ENCODE measurements at regions not wholly inside any gene's neighbourhood (a gene's known extent, or its start where the extent isn't known, plus 50 kb on each side); places are given as distances from the start of the nearest gene placed in this dataset.

GRCh38 chr7:156061689-156062255 is 249.5 kb upstream of the SHH start:
- Histone ChIP-seq H3F3A (ENCODE audit: insufficient read depth) (no peaks in the 10 kb centered on the region), H3K9me3 (ENCODE audit: low read depth) (no peaks in the 10 kb centered on the region), H3K9ac (no peak overlapping the region), H3K36me3 (ENCODE audit: low read depth) (no peaks in the 10 kb centered on the region), H3K4me2 (ENCODE audit: unreplicated experiment) (no peak overlapping the region), H2AFZ (no peak overlapping the region), H3K27ac (no peak overlapping the region), H3K79me2 (ENCODE audit: insufficient read depth) (no peaks in the 10 kb centered on the region), H3K27me3 (replicated peaks; ENCODE audit: insufficient read depth) (no peaks in the 10 kb centered on the region), H4K20me1 (ENCODE audit: insufficient read depth) (no peaks in the 10 kb centered on the region), H3K4me3 (no peak overlapping the region), H3K4me1 (ENCODE audit: insufficient read depth) (no peaks in the 10 kb centered on the region), H3K9me2 (ENCODE audit: insufficient read depth) (no peaks in the 10 kb centered on the region)
- DNase-seq = no peak
- TF ChIP-seq EZH2 (IDR thresholded peaks at IDR 0.05; ENCODE audit: insufficient read depth, poor library complexity, severe bottlenecking) (no peak), EZH2phosphoT487 (IDR thresholded peaks at IDR 0.05; ENCODE audit: insufficient read depth, low read depth) (no peak)
- WGBS, 2 experiments (ENCODE audit: low coverage in 1 of 2, low lambda C conversion rate in 2 of 2, missing lambda C conversion rate in 2 of 2) = 38 to 46% methylated on average over 11 of the region's 11 CpGs
- in situ Hi-C loops (cut with MboI) = no loop called here

GRCh38 chr7:156060925-156061324 is 248.7 kb upstream of the SHH start:
- Histone ChIP-seq H3K79me2 (ENCODE audit: insufficient read depth) (no peaks in the 10 kb centered on the region), H3K27ac (no peak overlapping the region), H3K9ac (no peak overlapping the region), H3K36me3 (ENCODE audit: low read depth) (no peaks in the 10 kb centered on the region), H3K9me3 (ENCODE audit: low read depth) (no peaks in the 10 kb centered on the region), H3K4me1 (ENCODE audit: insufficient read depth) (no peaks in the 10 kb centered on the region), H3F3A (ENCODE audit: insufficient read depth) (no peaks in the 10 kb centered on the region), H3K4me3 (no peak overlapping the region), H3K4me2 (ENCODE audit: unreplicated experiment) (no peak overlapping the region), H4K20me1 (ENCODE audit: insufficient read depth) (no peaks in the 10 kb centered on the region), H2AFZ (no peak overlapping the region), H3K9me2 (ENCODE audit: insufficient read depth) (no peaks in the 10 kb centered on the region), H3K27me3 (replicated peaks; ENCODE audit: insufficient read depth) (no peaks in the 10 kb centered on the region)
- TF ChIP-seq EZH2phosphoT487 (IDR thresholded peaks at IDR 0.05; ENCODE audit: insufficient read depth, low read depth) (no peak), EZH2 (IDR thresholded peaks at IDR 0.05; ENCODE audit: insufficient read depth, poor library complexity, severe bottlenecking) (no peak)
- WGBS, 2 experiments (ENCODE audit: low coverage in 1 of 2, low lambda C conversion rate in 2 of 2, missing lambda C conversion rate in 2 of 2) = 40 to 50% methylated on average over 15 of the region's 15 CpGs
- no peak for DNase-seq
- in situ Hi-C loops (cut with MboI) = no loop called here

GRCh38 chr7:156059369-156059768 is 247.1 kb upstream of the SHH start:
- 46 to 47% methylated on average over 9 of the region's 9 CpGs for WGBS, 2 experiments (ENCODE audit: low coverage in 1 of 2, low lambda C conversion rate in 2 of 2, missing lambda C conversion rate in 2 of 2)
- Histone ChIP-seq H3K9me3 (ENCODE audit: low read depth) (no peaks in the 10 kb centered on the region), H3K27ac (no peak overlapping the region), H3F3A (ENCODE audit: insufficient read depth) (no peaks in the 10 kb centered on the region), H3K79me2 (ENCODE audit: insufficient read depth) (no peaks in the 10 kb centered on the region), H3K9me2 (ENCODE audit: insufficient read depth) (no peaks in the 10 kb centered on the region), H3K4me2 (ENCODE audit: unreplicated experiment) (no peak overlapping the region), H3K9ac (no peak overlapping the region), H3K4me1 (ENCODE audit: insufficient read depth) (no peaks in the 10 kb centered on the region), H2AFZ (no peak overlapping the region), H3K27me3 (replicated peaks; ENCODE audit: insufficient read depth) (no peaks in the 10 kb centered on the region), H3K4me3 (no peak overlapping the region), H3K36me3 (ENCODE audit: low read depth) (no peaks in the 10 kb centered on the region), H4K20me1 (ENCODE audit: insufficient read depth) (no peaks in the 10 kb centered on the region)
- DNase-seq = no peak
- in situ Hi-C loops (cut with MboI) = no loop called here
- no peak for TF ChIP-seq EZH2 (IDR thresholded peaks at IDR 0.05; ENCODE audit: insufficient read depth, poor library complexity, severe bottlenecking)
- no peak for TF ChIP-seq EZH2phosphoT487 (IDR thresholded peaks at IDR 0.05; ENCODE audit: insufficient read depth, low read depth)

DNA sequence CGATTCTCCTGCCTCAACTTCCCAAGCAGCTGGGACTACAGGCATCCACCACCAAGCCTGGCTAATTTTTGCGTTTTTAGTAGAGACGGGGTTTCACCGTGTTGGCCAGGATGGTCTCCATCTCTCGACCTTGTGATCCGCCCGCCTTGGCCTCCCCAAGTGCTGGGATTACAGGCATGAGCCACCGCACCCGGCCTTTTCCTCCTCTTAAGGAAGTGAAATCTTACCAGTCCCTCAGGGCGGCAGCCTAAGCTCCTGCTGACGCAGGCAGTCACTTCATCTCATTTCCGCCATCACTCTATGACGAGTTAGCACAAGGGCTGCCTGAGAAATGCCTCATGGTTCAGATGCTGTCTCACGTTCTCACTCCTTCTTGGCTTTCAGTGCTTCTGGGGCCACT is 246.0 kb upstream of the SHH start:
- Histone ChIP-seq H3K27me3 (replicated peaks; ENCODE audit: insufficient read depth) (no peaks in the 10 kb centered on the region), H2AFZ (no peak overlapping the region), H3K4me2 (ENCODE audit: unreplicated experiment) (no peak overlapping the region), H3K9me3 (ENCODE audit: low read depth) (no peaks in the 10 kb centered on the region), H3K4me3 (no peak overlapping the region), H4K20me1 (ENCODE audit: insufficient read depth) (no peaks in the 10 kb centered on the region), H3K9me2 (ENCODE audit: insufficient read depth) (no peaks in the 10 kb centered on the region), H3K36me3 (ENCODE audit: low read depth) (no peaks in the 10 kb centered on the region), H3K9ac (no peak overlapping the region), H3K79me2 (ENCODE audit: insufficient read depth) (no peaks in the 10 kb centered on the region), H3F3A (ENCODE audit: insufficient read depth) (no peaks in the 10 kb centered on the region), H3K4me1 (ENCODE audit: insufficient read depth) (no peaks in the 10 kb centered on the region), H3K27ac (no peak overlapping the region)
- no peak for TF ChIP-seq EZH2 (IDR thresholded peaks at IDR 0.05; ENCODE audit: insufficient read depth, poor library complexity, severe bottlenecking)
- TF ChIP-seq EZH2phosphoT487 (IDR thresholded peaks at IDR 0.05; ENCODE audit: insufficient read depth, low read depth) = no peak
- no peak for DNase-seq
- 37 to 48% methylated on average over 14 of the region's 14 CpGs for WGBS, 2 experiments (ENCODE audit: low coverage in 1 of 2, low lambda C conversion rate in 2 of 2, missing lambda C conversion rate in 2 of 2)
- in situ Hi-C loops (cut with MboI) = no loop called here

DNA sequence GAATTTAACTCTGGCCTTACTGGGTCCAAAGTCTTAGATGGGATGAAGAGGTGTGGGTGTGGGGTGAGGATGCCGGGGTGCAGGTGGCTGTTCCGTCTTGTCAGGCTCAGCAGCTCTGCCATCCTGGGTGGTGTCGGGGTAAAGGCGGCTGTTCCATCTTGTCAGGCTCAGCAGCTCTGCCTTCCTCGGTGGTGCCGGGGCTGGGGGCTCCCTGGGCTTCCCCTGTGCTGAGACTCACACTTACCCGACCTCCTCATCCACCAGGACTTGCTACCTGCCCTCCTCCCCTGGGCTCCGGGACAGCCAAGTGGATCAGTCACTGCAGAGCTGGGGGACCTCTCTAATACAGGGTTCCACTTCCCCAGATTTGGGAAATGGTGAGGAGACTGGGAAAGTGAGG is 244.3 kb upstream of the SHH start:
- Histone ChIP-seq H2AFZ (no peak overlapping the region), H3K4me2 (ENCODE audit: unreplicated experiment) (no peak overlapping the region), H3K9me2 (ENCODE audit: insufficient read depth) (no peaks in the 10 kb centered on the region), H4K20me1 (ENCODE audit: insufficient read depth) (no peaks in the 10 kb centered on the region), H3K27me3 (replicated peaks; ENCODE audit: insufficient read depth) (no peaks in the 10 kb centered on the region), H3K4me3 (no peak overlapping the region), H3K9ac (no peak overlapping the region), H3K4me1 (ENCODE audit: insufficient read depth) (no peaks in the 10 kb centered on the region), H3K36me3 (ENCODE audit: low read depth) (no peaks in the 10 kb centered on the region), H3K79me2 (ENCODE audit: insufficient read depth) (no peaks in the 10 kb centered on the region), H3K9me3 (ENCODE audit: low read depth) (no peaks in the 10 kb centered on the region), H3K27ac (no peak overlapping the region), H3F3A (ENCODE audit: insufficient read depth) (no peaks in the 10 kb centered on the region)
- DNase-seq = no peak
- 35 to 40% methylated on average over 8 of the region's 8 CpGs for WGBS, 2 experiments (ENCODE audit: low coverage in 1 of 2, low lambda C conversion rate in 2 of 2, missing lambda C conversion rate in 2 of 2)
- in situ Hi-C loops (cut with MboI) = no loop called here
- TF ChIP-seq EZH2 (IDR thresholded peaks at IDR 0.05; ENCODE audit: insufficient read depth, poor library complexity, severe bottlenecking) (no peak), EZH2phosphoT487 (IDR thresholded peaks at IDR 0.05; ENCODE audit: insufficient read depth, low read depth) (no peak)

Measured in GM23248 (cell line).